Central memory CD4-positive, alpha-beta T cell (primary cell): ENCODE measurements at regions not wholly inside any gene's neighbourhood (a gene's known extent, or its start where the extent isn't known, plus 50 kb on each side); places are given as distances from the start of the nearest gene placed in this dataset.
"Not testable (repeated sequence)": the region's sequence is repeated elsewhere in the genome, so short reads cannot be mapped to it uniquely, and the experiment has no call there.

Experiments used
- DNase-seq: peaks from one replicate; pipeline ENCODE4 v3.0.0; 2022

DNA sequence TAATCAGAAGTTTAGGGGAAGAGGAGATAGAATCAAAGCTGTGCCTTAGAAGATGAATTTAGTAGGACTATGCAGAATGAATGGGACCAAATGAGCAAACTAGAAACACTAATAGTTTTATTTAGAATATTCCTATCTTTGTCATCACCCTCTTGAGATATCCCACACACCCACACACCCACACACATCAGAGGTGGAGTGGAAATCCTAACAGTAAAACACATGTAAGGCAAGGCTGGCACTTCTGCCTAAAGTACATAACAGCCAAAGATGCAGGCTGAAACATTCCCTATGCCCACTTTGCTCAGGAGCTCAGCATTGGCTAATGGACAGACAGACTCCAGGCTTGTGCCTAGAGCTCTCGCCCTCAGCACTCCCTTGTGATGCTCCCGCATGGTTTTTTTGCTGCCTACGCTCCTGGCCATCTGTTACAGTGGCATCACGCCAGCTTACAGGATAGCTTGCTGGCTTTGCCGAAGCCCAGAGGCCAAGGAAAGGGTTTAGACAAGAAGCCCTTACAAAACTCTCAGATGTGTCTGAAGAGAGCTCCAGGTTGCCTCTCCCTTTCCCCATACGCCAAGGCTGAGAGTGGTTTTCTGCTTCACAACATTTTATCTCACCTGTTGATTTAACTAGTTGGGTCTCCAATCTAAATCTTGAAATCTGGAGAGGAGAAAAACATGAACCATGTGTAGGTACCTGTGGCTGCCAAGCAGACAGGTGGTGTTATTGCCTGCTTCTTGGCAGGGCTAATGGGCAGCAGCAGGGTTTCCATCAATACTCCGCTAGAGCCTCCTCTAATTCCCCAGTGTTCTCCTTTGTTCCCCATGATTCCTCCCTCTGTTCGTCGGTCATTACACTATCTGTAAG lies 282.6 kb upstream of the ID4 start:
- DNase-seq = no peak

DNA sequence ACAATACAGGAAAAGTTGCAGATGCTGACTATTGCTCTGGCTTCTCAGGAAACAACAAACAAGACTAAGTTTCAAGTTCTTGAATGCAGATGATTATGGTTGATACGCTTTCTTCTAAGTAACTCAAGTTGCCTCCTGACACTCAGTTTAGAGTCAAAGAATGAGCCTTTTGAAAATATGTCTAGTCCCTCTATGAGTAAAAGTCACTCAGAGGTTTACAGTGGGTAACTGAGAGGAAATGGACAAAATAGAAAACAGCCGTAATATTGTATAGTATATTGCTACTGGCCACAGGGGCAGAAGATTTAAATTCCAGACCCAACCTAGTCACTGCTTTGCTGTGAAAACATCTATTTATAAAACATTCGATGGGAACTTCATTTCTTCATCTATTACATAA lies 280.0 kb upstream of the ID4 start:
- DNase-seq = no peak

DNA sequence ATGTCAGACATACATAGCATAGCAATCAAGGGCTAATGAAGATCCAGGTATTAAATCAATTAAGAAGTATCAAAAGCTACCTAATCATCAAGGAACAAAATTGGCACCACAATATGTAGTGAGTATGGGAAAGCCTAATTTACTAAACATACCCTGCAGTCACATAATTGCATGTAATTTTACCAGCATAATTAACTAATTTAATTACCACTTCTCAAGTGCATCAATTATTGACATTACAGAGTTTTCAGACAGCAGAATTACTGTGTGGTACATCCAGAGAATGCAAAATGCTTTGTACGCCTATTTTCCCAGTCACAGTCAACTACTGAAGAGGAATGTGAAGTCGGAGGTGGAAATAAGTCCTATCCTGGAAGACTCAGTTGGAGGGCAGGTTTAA lies 279.0 kb upstream of the ID4 start:
- no peak for DNase-seq

DNA sequence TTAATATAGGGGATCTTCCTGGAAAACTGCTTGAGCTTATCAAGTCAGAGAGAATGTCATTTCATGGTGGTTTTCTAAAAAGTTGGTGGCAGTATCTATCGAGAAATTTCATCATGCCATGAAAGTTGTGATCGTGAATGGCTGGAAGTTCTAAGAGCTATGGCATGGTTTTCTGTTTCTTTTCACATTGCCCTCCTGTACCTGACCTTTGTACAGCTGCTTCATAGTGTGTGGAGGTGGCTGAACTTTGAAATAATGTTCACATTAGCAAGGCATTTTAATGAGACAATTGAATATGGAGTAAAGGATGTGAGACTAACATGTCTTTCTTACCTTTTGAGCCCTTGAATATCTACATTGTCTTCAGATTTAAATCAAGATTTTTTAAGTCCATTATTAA lies 278.2 kb upstream of the ID4 start:
- no peak for DNase-seq

DNA sequence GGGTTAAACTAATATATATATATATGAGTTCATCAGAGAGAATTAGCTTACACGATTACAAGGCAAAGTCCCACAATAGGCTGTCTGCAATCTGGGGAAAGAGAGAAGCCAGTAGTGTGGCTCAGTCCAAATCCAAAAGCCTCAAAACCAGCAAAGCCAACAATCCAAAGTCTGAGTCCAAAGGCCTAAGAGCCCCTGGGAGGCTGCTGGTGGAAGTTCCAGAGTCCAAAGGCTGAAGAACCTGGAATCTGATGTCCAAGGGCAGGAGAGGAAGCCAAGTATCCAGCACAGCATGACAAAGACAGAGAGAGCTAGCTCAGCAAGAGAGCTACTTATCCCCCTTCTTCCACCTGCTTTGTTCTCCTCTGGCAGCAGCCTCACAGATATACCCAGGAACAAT lies 274.7 kb upstream of the ID4 start:
- no peak for DNase-seq

DNA sequence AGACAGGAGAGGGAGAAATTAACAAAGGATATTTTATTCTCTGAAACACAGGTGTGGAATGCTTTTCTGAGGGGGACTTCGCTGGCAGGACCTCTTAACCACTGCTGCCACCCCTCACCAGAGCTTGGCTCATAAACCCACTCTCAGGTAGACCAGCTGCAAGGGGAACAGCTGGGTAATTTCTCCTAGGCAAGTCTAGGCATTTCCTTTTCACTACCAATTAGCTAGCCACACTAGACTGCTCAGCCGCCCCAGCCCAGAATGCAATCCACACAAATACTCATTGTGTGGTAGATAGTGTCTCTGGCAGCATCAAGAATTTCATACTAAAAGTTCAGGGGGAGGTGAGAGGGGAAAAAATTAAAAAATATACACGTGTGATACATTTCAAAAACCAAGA lies 267.6 kb upstream of the ID4 start:
- no peak for DNase-seq

DNA sequence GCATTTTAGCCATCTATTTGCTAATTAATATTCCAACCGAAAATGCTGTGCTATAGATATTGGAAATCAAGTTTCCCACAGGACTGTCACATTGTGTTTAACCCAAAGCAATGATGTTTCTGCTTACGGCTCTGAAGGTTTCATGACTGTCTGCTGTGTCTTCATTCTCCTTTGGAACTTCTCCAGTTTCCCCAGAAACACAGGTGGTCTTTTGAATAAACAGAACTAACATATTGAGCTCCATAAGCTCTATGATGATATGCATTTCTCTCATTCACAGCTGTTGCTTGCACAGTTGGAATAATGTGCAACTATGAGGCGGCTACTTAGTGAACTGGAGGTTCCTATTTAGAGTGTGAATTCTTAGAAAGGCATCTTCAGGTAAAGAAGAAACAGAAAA lies 266.0 kb upstream of the ID4 start:
- no peak for DNase-seq

DNA sequence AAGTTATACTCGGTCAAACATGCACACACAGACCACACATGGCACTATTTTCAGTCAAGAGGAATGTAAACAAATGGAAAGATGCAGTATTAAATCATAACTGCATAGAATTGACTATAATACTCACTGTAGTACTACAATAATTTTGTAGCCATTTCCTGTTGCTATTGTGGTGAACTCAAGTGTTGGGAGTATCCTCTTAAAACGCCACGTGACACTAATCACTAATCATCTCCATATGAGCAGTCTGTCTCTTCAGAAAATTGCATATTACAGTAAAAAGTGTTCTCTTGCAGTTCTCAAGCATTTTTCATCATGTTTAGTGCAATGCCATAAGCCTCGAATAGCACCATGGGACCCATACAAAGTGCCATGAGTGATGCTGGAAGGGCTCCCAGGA lies 258.7 kb upstream of the ID4 start:
- DNase-seq = no peak

DNA sequence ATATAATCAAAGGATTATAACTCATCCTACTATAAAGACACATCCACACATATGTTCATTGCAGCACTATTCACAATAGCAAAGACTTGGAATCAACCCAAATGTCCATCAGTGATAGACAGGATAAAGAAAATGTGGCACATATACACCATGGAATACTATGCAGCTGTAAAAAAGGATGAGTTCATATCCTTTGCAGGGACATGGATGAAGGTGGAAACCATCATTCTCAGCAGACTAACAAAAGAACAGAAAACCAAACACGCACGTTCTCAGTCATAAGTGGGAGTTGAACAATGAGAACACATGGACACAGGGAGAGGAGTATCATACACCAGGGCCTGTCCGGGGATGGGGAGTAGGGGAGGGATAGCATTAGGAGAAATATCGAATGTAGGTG lies 253.0 kb upstream of the ID4 start:
- DNase-seq = not testable (repeated sequence)

DNA sequence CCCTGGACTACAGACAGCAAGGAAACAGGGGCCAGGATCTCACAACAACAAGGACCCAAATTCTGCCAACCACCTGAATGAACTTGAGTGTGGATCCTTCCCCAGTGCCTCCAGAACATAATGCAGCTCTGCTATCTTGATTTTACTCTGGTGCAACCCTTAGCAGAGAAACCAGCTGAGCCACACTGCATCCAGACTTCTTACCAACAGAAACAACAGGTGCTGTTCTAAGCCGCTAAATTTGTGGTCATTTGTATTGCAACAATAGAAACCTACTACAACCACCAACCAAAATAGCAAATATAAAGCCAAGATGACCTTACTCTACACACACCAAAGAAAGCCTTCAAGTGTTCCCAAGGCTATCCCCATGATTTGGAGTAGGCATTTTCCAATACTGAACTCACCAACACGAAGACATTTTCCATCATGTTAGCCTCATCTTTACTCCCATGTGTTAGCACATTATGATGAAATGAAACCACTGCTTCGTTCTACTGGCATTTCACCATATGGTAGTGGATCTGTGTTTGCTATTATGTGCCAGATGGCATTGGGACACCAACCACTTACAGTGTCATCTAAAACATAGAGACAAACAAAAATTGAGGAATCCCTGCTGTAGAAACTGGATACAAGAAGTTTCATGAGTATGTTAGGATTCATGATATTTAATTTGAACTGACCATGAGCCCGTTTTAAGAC lies 249.8 kb upstream of the ID4 start:
- no peak for DNase-seq

DNA sequence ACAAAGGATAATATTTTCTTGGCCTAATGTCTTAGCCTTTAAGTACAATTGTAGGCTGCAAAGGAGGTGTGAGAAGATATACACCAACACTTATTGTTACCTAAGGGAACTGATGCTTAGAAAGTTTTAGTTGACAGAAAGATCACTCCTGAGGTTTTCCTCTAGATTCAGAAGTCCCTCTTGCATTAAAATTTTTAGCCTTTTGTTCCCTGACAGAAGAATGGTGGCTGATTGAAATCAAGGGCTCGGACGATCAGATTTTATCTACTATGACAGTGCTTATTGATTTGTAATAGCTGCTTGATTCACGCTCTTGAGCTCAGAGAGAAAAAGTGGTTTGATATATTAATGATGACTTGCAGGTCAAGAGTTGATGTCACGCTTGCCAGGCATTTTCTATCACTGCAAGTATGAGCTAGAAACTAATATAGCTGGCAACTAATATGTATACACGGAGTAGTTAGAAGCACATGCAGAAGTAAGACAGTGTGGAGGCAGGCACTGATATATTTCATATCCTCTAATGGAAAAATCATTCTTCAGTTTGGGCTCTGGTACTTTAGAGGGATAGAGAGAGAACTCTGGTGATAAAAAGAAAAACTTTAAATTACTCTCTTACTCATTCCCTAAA lies 246.6 kb upstream of the ID4 start:
- DNase-seq = no peak

DNA sequence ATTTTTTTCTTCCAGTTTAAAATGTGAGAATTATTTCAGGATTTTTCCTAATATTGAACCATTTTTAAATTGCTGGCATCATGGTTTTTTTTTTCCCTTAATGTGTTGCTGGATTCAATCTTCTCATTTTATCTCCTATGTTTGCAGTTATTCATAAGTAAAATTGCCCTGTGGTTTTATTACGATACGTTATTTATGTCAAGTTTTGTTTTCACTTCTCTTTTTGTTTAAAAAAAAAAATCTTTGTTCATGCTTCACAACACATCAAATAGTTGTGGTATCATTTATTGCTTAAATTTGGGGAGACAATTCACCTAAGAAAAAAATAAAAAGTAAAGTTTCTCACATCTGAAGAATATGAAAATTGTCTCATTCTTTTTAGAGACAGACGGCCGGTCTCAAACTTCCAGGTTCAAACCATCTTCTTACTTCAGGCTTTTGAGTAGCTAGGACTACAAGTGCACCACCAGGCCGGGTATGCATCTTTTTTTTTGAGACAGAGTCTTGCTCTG lies 239.3 kb upstream of the ID4 start:
- DNase-seq = no peak

DNA sequence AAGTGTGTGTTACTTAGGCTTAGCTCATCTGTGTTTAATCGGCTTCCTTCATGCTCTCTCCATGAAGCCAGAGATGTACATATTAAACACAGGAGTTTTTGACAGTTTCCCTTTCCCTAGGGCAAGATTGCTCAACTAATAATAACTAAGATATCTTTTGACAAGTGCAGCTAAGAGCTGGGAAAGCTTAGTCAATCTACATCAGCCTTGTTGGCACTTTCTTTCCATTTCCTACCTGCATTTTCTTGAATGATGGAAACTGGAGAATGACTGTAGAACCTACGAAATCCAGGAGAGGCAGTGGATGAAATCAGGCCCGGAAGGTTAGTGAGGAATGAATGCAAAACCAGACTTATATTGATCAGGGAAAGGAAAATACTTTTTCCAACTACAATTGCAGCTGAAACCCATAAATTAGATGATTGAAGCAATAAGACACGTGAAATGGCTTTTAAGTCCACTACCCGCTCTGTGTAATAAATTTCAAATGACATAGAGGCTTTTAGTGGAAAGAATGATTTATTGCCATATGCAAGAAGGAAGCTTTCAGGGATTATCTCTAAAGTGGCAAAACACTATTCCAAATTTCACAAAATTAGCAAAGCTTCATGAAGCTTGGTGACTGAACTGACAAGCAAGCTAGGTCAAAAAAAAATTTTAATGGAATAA lies 237.2 kb upstream of the ID4 start:
- no peak for DNase-seq

DNA sequence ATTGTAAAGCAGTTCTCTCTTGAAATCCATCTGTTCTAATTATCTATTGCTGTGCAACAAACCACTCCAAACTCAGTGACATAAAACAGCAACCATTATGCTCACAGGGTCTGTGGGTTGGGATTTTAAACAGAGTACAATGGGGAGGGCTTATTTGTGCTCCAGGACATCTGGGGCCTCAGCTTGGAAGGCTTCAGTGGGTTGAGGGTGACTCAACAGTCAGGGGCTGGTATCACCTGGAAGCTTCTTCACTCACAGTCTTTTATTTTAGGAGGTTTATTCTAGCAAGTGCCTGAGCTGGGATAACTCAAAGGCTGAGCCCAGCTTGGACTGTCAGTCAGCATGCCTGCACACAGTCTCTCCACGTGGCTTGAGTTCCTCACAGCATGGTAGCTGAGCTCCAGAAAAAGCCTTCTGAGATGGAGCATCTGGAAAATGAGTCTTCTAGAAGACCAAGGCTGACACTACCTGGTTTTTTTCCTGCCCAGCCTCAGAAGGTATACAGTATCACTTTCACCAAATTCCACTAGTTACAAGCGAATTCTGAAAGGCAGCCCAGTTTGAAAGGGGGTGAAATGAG lies 234.6 kb upstream of the ID4 start:
- no peak for DNase-seq

DNA sequence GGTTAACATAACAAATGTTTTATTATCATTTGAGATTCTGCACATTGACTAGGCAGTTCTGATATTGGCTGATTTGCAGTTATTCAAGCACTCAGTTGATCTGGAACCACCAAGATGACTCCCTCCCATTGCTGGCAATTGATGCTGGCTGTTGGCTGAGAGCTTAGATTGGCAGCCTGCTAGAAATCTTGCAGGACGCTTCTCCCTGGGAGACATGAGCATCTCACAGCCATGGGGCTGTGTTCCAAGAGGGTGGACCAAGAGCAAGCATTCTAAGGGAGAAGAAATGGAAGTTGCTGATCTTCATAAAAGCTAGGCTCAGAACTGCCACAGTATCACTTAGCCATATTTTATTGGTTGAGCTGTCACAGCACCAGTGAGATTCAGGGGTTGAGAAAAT lies 233.4 kb upstream of the ID4 start:
- DNase-seq = no peak

DNA sequence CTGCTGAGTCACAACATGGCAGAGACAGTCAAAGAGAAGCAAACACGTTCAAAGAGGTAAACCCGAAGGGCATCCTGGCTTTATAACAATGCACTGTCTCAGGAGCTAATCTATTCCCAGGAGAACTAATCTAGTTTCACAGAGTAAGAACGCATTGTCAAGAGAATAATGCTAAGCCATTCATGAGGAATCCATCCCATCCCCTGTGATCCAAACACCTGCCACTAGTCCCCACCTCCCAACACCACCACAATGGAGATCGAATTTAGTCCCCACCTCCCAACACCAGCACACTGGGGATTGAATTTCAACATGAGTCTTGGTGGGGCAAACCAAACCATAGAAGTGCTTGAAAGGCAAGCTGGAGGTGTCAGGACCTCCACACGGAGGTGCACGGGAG lies 231.5 kb upstream of the ID4 start:
- no peak for DNase-seq

DNA sequence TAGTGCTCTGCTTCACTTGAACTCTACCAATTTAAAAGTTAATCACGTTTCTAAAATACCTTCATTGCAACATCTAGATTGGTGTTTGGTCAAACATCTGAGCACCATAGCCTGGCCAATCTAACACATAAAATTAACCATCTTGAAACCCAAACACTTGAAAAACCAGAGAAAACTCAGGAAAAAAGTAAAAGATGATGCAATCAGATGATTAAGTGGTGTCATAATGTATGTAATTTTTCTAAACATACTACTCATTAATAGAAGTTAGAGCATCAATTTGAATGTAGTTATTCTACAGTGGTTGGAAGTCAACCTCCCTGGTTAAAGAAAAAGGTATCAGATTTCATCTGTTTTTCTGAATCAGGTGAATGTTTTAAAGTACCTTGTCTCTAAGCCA lies 228.6 kb upstream of the ID4 start:
- DNase-seq = no peak

DNA sequence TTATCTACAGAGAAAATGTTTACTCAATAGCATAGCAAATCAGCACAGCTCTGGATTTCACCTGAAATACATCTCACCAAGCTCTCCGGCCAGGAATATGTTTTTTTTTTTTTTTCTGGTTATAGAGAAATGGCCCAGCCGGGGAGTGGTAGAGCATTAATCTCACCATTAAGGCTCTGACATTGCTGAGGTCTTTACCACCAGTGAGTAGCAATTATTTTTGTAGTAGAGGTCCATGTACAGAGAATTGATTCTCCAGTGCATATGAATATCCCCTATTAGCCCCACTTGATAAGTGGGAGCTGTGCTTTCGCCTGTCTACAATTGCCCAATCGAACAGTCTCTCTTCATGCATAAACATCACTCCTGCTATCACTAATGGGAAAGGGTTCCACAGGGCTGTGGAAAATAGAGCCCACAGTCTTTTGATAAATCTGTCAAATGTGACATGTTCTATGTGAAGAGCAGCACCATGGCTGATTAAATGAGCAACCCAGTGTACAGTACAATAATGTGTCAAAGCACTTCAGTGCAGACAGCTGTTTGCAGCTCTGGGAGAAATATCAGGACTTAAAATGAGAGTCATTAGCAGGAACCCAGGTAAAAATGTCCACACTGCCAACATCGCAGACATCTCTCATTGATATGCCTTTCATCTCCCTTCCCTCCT lies 227.1 kb upstream of the ID4 start:
- DNase-seq = no peak

DNA sequence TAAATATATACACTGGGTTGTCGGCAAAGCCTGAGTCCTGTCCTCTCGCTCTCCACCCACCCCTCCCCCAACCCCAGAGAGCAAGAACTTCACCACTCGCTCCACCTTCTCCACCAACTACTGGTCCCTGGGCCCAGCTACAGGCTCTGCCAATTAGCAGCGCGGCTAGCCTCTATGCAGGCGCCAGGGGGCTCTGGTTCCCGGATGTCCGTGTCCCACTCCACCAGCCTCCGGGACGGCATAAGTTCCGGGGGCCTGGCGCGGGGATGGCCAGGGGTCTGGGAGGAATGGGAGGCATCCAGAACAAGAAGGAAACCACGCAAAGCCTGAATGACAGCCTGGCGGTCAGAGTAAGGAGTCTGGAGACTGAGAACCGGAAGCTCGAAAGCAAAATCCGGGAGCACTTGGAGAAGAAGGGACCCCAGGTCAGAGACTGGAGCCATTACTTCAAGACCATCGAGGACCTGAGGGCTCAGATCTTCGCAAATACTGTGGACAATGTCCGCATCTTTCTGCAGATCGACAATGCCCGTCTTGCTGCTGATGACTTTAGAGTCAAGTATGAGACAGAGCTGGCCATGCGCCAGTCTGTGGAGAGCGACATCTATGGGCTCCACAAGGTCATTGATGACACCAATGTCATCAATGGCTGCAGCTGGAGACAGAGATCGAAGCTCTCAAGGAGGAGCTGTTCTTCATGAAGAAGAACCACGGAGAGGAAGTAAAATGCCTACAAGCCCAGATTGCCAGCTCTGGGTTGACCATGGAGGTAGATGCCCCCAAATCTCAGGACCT lies 224.3 kb upstream of the ID4 start:
- not testable (repeated sequence) for DNase-seq

DNA sequence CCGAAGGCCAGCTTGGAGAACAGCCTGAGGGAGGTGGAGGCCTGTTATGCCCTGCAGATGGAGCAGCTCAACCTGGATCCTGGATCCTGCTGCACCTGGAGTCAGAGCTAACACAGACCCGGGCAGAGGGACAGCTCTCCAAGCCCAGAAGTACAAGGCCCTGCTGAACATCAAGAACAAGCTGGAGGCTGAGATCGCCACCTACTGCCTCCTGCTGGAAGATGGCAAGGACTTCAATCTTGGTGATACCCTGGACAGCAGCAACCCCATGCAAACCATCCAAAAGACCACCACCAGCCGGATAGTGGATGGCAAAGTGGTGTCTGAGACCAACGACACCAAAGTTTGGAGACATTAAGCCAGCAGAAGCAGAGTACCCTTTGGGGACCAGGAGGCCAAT lies 223.5 kb upstream of the ID4 start:
- DNase-seq = no peak

DNA sequence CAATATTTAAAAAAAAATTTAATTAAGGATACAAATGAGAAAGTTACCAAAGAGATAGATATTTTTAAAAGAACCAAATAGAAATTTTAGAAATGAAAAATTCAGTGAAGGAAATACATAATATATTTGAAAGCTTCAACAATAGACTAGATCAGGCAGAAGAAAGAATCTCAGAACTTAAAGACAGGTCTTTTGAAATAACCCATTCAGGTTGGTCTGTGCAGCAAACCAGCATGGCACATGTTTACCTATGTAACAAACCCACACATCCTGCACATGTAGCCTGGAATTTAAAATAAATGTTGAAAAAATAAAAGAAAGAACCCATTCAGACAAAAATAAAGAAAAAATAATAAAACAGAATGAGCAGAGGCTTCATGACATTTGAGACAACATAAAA lies 221.1 kb upstream of the ID4 start:
- no peak for DNase-seq
